ENCODE measurements at regions not wholly inside any gene's neighbourhood (a gene's known extent, or its start where the extent isn't known, plus 50 kb on each side); places are given as distances from the start of the nearest gene placed in this dataset.

DNA sequence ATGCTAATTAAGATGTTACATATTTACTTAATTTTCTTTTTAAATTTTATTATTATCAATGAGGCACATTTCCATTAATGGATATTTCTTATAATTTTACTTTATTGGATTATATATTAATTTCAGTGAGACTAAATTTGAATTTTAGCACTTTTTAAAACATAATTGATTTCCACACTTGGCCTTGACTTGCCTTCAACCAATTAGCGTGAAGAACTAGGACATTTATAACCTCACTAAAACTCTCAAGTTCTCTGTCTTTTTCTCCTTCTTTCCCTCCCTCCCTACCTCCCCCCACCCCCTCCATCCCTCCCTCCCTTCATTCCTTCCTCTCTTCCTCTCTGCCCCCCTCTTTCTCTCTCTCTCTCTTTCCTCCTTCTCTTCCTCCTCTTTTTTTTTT, 1618.1 kb downstream of the C4orf33 start:
- ChIA-PET POLR2A (no interaction called here), CTCF (no interaction called here)
- TF ChIP-seq, protein P1, sequence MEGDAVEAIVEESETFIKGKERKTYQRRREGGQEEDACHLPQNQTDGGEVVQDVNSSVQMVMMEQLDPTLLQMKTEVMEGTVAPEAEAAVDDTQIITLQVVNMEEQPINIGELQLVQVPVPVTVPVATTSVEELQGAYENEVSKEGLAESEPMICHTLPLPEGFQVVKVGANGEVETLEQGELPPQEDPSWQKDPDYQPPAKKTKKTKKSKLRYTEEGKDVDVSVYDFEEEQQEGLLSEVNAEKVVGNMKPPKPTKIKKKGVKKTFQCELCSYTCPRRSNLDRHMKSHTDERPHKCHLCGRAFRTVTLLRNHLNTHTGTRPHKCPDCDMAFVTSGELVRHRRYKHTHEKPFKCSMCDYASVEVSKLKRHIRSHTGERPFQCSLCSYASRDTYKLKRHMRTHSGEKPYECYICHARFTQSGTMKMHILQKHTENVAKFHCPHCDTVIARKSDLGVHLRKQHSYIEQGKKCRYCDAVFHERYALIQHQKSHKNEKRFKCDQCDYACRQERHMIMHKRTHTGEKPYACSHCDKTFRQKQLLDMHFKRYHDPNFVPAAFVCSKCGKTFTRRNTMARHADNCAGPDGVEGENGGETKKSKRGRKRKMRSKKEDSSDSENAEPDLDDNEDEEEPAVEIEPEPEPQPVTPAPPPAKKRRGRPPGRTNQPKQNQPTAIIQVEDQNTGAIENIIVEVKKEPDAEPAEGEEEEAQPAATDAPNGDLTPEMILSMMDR (IDR thresholded peaks at IDR 0.05; ENCODE audit: control extremely low read depth, extremely low read depth, low read depth, missing control alignments): no peak
- no peak for DNase-seq (ENCODE audit: extremely low spot score)

DNA sequence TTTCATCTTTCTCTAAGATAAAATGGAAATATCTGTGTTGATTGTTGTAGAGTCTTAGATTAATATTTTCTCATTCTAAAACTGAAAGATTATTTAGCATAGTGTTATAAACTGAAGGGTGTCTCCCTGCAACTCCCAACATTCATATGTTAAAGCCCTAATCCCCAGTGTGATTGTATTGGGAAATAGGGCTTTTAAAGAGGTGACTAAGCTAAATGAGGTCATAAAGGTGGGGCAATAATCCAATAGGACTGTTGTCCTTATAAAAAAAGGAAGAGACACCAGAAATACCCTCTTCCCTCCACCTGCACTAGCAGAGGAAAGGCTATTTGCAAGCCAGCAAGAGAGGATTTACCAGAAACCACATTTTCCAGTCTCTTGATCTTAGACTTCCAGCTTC, 1626.4 kb downstream of the C4orf33 start:
- CTCF ChIA-PET: no interaction called here
- TF ChIP-seq, protein P1 (IDR thresholded peaks at IDR 0.05; ENCODE audit: control extremely low read depth, extremely low read depth, low read depth, missing control alignments): no peak
- DNase-seq (ENCODE audit: extremely low spot score): no peak
- POLR2A ChIA-PET: no interaction called here

DNA sequence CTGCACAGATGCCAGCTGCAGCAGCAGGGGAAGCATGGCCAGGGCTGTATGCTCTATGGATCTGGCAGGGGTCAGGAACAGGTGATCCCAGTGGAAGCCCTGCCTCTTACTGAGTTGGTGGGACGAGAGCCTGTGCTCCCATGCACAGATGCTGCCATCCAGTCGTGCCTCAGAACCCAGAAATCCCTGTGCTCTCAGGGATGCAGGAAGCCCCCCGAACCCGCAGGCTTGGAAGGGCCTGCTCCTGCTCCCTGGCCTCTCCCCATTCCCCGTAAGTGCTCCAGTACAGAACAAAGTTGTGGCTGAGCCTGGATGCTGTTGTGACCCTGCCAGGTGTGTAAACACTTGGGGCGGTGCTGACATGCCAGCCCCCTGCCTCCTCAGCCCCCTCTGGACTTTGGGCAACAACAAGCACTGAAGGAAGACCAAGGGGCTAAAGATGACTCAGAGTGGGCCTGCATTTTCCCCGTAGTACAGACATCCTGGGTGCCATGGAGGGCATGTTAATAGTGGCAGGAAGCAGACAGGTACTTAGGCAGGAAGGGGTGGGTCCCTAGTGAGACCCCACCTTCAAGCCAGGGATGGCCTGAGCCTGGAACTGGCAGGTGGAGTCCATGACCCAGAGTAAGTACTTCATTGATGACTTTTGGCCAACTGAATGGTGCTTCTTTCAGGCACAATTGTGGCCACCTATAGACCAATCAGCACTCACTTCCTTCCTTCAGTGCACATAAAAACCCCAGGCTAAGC, 1640.7 kb downstream of the C4orf33 start:
- ChIA-PET CTCF (interaction anchor here (1.6 kb wide), 1 partner anchor 10 kb away, joined by 4 read pairs; no protein-coding TSS in a partner anchor), POLR2A (no interaction called here)
- TF ChIP-seq, protein P1 (IDR thresholded peaks at IDR 0.05; ENCODE audit: control extremely low read depth, extremely low read depth, low read depth, missing control alignments): no peak
- DNase-seq (ENCODE audit: extremely low spot score): no peak

- TF ChIP-seq, protein P1 (IDR thresholded peaks at IDR 0.05; ENCODE audit: control extremely low read depth, extremely low read depth, low read depth, missing control alignments): no peak
- ChIA-PET POLR2A (no interaction called here), CTCF (interaction anchor here (1.2 to 1.6 kb wide), 2 partner anchors 8 to 19 kb away, joined by 3 to 4 read pairs; no protein-coding TSS in a partner anchor)
- DNase-seq (ENCODE audit: extremely low spot score): no peak
Observed at GRCh38 chr4:130738233-130738632, 1642.3 kb downstream of the C4orf33 start.

DNA sequence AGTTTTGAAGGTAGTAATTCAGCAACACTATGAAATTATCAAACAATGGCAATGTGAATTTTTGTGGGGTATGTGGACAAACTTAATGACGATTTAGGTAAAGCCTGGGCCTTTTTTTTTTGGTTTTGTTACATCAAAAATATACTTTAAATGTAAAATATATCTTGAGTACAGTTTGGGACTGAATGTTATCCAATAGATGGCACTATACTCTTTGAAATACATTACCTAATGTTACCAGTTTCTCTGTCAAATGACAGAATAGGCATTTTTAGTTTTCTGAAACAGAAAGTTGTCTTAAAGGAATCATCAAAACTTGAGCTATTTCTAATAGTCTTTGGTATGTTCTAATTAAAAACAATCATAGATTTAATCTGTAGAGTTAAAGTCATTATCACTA, 1651.9 kb downstream of the C4orf33 start:
- CTCF ChIA-PET: no interaction called here
- DNase-seq (ENCODE audit: extremely low spot score): no peak
- POLR2A ChIA-PET: no interaction called here
- TF ChIP-seq, protein P1 (IDR thresholded peaks at IDR 0.05; ENCODE audit: control extremely low read depth, extremely low read depth, low read depth, missing control alignments): no peak

DNA sequence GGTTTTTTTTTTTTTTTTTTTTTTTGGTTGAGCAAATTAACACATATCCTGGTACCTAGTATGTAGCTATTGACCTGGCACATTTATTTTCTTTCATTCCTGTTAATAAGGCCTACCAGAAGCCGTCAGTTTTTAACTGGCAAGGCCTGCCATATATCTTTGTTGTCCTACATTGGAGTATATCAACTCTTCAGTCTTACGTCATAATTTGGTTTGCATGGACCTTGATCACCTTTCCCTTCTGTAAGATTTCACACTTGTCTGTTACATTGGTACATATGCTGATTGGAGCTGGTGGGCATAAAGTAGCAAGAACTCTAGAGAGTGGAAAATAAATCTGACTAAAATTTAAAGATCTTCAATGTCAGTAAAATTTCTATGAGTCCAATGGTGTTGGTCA, 1658.0 kb downstream of the C4orf33 start:
- no peak for DNase-seq (ENCODE audit: extremely low spot score)
- TF ChIP-seq, protein P1 (IDR thresholded peaks at IDR 0.05; ENCODE audit: control extremely low read depth, extremely low read depth, low read depth, missing control alignments): no peak
- CTCF ChIA-PET: no interaction called here
- POLR2A ChIA-PET: no interaction called here

All from GM10248 (cell line).